HL-60/S4 treated with phorbol 12-myristate 13-acetate at 8.2 ng/mL for 4 days and 3 days (cell line): ENCODE measurements at regions not wholly inside any gene's neighbourhood (a gene's known extent, or its start where the extent isn't known, plus 50 kb on each side); places are given as distances from the start of the nearest gene placed in this dataset.

ENCODE experiments used
- in situ Hi-C: fragments of 300-500 bp; cut with MboI; formaldehyde crosslinking; loops from 2 replicates; pipeline ENCODE4 v1.15.0; 2022; ENCODE audit warnings: low sequenced_read_pairs

DNA sequence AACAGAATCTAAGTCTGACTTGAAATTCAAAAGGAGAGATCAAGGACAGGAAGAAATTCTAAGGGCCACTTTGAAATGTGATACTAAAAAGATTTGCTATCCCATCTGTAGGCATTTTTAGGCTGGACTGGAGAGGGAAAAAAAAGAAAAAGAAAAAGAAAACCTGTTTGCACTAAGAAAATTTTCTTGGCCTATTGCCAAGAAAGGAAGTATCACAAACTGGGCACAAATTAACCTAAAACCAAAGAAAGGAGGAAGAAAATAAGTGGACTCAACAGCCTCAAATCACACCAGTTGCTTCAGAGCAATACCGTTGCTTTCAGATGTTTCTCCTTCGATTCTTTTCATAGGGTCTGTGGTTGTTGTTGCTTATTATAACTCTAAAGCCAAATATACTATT lies 287.9 kb upstream of the VRK2 start:
- in situ Hi-C loops, result no loop called here

DNA sequence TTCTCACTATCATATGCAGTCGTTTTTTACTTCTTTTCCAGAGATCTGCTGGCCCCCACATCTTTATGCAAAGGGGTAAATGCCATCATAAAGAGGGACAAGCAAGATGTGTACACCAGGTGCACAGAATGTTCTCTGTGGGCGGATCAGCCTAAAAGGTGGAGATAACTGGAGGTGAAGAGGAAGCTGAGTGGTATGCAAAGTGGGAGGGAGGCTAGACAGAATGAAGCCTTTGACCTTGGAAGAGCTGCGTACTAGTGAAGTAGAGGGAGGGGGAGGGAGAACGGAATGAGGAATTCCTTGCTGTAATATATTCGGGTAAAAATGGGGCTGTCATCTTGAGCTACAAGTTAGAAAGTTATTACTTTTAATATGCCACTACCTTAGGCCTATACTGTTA lies 287.5 kb upstream of the VRK2 start:
- in situ Hi-C loops, result no loop called here

DNA sequence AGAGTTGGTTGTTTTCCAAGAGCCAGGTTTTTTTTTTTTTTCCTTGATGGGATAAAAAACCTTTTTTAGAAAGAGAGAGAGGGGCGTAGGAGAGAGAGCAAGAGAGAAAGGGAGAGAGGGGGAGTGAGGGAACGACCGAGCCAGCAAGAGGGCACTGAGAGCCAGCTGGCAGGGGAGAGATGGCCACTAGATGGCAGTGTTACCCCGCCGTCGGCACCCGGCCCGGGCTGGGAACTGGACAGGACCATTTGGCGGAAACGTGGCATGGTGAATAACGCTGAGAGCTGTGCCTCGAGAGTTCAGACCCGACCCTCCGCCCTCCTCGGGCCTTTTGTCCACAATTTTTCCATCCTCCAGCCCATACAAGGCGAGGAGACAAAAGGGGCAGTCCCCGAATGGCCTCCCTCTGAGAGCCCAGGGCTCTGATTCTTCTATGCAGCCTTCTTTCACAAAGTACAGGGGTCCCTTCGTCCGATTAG lies 286.7 kb upstream of the VRK2 start:
- in situ Hi-C loops, result no loop called here

DNA sequence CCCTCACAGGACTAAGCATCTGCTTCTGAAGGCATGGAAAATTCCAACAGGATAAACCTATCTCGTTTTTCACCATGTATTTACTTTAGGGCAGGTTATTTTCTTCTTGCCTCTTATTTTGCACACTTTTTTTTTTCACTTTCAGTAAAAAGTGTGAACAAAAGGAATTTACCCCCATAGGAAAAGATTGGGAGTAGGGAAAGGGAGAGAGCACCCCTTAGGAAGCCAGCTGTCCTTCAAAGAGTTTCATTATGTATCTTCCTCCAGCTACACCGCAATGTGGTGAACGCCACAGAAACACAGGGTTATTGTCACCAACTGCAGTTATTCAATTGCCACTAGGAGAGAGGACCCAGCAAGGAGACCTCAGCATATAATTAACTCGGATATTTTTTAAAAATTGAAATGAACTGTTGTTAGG lies 286.2 kb upstream of the VRK2 start:
- in situ Hi-C loops, result no loop called here

GRCh38 chr2:57776916-57777315 lies 269.7 kb upstream of the VRK2 start:
- in situ Hi-C loops, result no loop called here

DNA sequence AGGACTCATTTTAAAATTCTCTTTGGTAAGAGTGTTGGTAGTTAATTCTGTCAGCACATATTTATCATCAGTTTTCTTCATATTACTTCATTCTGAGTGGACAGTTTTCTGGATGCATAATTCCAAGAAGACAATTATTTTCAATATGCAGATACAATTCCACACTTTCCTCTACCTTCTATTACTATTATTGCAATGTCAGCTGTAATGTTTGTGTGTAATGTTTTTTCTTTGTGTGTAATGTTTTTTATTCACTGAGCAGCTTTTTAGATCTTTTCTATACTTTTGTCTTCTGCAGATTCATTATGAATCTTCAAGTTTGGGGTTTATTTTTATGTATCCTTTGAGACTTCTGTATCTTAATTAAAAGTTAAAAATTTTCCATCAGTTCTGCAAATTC lies 264.0 kb upstream of the VRK2 start:
- in situ Hi-C loops, result no loop called here

DNA sequence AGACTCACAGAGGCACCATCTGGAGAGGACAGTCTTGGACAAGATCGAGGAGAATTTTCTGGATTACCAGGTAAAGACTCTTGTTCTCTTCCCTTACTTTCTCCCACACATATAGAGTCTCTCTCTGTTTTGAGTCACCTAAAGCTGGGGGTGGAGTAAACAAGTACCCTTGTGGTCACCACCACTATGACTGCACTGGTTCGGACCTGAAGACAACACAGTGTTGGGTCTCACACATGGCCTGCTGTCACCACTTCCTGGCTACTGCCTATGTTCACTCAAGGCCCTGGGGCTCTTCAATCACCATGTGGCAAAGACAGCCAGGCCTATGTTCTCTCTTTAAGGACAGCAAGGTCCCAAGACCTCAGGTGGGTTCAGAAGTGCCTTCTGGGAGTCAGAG lies 253.3 kb upstream of the VRK2 start:
- in situ Hi-C loops, result no loop called here

DNA sequence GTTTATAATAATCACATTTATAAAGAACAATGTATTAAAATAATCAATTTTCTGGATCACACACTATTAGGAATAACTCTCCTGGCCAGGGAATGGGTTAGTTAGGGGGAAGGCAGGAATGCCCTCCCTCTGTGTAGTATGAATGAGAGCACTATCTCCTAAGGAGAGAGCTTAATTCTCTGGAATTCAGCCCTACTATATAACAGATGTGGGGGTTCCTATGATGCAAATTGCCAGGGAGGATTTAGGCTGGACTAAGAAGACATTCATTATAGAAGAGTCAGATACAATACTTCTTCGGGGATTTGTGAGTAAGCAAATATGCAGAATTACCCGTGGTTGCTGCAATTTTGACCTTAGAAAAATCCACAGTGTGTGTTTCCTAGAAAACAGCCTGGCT lies 250.1 kb upstream of the VRK2 start:
- in situ Hi-C loops, result no loop called here

DNA sequence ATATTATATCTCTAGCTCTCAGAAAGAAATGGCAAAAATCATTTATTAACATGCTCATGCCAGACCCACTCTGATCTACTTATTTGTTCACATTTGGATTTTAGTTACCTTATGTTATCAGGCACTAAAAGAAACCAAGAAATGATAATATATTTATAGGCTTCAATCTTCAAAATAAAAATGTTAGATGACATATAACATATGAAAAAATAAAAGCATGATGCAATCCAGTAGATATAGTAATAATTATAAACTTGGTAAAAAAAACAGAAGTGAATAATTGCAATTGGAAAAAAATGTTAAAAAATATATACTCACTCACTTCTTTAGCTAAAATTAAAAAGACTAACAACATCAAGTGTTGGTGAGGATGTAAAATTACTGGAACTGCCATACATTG lies 248.3 kb upstream of the VRK2 start:
- in situ Hi-C loops, result no loop called here

- in situ Hi-C loops, result no loop called here
These were observed 244.4 kb upstream of the VRK2 start for GRCh38 chr2:57802243-57802642.

- in situ Hi-C loops, result no loop called here
These were observed 241.6 kb upstream of the VRK2 start for GRCh38 chr2:57804971-57805370.

DNA sequence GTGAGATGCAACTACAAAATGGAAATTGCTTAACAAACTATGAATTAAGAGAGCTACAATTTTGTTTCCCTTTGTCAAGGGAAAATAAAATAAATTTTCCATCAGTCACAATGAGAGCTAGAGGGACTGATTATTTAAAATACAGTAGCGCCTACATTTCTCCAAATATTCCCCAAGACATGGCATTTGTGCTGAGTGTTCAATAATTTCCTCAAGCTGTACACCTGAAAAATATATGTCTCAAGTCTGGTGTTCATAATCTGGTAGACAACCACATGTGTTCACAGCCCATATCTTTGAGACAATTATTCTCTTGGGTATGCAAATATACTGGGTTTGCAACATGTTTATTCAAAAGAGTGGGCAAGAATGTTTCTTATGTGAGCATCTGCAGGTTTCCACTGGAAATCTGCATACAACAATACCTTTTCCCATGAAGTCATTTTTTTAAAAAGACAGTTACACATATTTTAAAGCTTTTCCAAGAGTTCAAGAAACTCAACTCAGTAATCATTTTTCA lies 240.1 kb upstream of the VRK2 start:
- in situ Hi-C loops, result no loop called here

DNA sequence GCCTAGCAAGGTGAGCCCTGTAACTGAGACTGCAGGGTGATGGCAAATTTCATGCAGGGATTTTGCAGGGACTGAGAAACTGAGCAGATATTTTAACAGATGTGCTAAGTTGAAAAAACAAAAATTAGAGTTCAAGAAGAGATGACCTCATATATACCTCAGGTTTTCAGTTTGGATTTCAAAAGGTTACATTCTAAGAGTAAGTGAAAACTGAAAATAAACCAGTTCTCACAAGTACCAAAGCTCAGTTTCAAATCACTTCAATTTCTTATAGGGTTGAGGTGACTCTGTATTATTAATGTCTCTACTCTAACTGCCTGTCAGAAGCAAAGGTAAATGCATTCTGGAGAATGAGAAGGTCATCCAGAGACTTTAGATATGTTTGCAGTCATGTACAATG lies 237.4 kb upstream of the VRK2 start:
- in situ Hi-C loops, result no loop called here

DNA sequence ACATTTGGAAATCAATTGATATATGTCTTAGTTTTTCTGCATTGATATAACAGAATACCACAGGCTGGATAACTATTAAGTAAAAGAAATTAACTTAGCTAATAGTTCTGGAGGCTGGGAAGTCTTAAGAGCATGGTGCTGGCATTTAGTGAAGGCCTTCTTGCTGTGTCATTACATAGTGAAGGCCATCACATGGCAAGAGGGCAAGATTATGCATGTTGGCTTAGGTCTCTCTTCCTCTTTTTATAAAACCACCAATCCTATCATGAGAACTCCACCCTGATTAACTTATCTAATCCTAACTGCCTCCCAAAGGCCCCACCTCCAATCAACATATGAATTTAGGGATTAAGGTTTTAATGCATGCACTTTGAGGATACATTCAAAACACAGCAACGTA lies 225.5 kb upstream of the VRK2 start:
- in situ Hi-C loops, result no loop called here

GRCh38 chr2:57828221-57828620 lies 218.4 kb upstream of the VRK2 start:
- in situ Hi-C loops, result no loop called here

GRCh38 chr2:57834666-57835065 lies 211.9 kb upstream of the VRK2 start:
- in situ Hi-C loops, result no loop called here

- in situ Hi-C loops, result no loop called here
These were observed 204.1 kb upstream of the VRK2 start for GRCh38 chr2:57842531-57842930.

DNA sequence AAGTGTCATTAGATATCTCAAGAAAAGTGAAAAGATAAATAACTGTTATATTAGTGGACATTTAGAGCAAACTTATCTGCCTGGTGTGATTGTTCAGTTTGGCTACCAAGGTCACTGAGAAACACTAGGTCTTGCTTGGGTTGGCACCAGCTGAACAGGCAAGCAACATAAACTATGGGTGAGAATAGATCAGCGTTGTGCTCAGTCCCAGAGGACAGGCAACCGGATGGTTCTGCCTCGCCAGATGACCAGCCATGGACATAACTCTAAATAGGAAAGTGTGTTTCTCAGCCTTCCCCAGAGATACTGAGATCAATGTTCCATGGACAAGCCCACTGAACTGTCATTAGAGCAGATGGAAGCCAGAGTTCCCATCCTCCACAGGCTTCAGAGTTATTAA lies 203.4 kb upstream of the VRK2 start:
- in situ Hi-C loops, result no loop called here

GRCh38 chr2:57848723-57849122 lies 197.9 kb upstream of the VRK2 start:
- in situ Hi-C loops, result no loop called here

DNA sequence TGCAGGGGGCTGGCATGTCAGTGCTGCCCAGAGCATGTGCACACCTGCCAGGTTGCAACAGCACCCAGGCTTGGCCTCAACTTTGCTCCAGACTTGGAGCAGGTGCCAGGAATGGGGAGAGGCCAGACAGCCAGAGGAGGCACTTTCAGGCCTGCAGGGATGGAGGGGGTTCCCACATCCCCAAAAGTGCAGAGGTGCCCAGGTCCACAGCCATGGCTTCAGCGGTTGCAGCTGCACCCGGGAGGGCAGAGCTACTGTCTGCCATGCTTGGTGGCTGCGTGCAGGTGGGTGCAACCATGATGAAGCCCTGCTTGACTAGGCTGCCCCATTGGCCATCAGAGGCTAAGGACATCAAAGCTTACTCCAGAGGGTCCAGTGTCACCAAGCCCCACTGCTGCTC lies 196.8 kb upstream of the VRK2 start:
- in situ Hi-C loops, result no loop called here

DNA sequence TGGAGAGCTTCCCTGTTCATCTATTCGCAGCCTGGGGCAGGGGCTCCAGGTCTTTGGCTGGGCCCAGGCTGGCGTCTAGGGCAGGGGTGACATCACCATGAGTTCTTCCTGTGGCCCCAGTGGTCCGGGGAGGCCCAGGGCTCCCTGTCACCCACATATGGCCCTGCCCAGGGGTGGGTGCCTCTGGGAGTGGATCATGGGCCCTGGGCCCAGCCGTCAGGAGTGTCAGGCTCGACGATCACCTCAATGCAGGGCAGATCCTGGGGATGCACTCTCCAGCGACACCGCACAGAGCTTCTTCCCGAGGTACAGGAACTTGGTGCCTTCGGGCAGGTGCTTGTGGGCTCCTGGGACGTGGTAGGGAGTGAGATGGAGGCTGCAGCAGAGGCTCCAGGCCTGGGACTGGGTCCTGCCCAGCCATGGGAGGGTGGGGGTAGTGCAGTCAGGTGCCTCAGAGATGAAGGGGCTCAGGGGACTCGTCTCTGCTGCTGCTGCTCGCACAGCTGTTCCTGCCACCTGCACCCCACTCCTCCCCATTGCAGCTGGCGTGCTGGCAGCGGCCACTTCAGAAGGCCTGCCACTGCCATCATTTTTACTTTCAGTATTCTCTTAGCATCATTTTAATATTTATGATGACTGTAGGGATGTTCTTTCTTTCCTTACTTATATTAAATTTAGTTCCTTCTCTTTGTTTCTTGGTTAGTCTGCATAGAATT lies 196.0 kb upstream of the VRK2 start:
- in situ Hi-C loops, result no loop called here

DNA sequence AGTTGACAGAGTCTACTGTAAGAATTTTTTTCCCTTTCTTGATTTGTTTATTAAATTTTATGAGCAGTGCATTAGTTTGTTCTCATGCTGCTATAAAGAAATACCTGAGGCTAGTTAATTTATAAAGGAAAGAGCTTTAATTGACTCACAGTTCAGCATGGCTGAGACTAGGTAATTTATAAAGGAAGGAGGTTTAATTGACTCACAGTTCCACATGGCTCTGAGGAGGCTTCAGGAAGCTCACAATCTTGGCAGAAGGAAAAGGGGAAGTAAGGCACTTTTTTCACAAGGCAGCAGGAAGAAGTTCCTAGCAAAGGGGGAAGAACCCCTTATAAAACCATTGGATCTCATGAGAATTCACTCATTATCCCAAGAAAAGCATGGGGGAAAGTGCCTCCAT lies 191.4 kb upstream of the VRK2 start:
- in situ Hi-C loops, result no loop called here

DNA sequence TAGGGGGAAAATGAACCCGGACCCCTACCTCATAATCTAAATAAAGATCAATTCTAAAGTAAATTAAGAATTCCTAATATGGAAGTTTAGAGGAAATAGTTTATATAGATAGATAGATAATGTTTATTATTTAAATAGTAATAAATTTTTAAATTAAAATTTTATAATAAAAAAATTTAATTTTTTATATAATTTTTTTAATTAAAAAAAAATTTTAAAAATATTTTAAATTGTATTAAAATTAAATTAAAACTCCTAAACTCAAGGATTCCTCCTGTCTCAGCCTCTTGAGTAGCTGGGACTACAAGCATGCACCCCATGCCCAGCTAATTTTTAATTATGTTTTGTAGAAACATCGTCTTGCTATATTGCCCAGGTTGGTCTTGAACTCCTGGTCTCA lies 186.9 kb upstream of the VRK2 start:
- in situ Hi-C loops, result no loop called here
